ENCODE measurements at regions not wholly inside any gene's neighbourhood (a gene's known extent, or its start where the extent isn't known, plus 50 kb on each side); places are given as distances from the start of the nearest gene placed in this dataset.
"Not testable (repeated sequence)": the region's sequence is repeated elsewhere in the genome, so short reads cannot be mapped to it uniquely, and the experiment has no call there.

DNA sequence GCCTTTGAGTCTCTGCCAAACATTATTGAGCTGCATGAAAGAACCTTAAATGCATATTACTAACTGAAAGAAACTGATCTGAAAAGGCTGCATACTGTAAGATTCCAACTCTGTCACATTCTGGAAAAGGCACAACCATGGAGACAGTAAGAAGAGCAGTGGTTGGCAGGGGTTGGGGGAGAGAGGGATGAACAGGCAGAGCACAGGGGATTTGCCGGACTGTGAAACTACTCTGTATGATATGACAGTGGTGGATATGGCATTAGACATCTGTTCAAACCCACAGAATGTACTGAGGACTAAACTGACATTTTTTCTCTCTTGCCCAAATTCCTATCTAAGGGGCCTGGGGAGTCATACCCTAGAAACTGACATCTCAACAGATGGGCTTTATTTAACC lies 138.4 kb downstream of the KCNJ12 start:
- DNase-seq (ENCODE audit: low read depth in 3 of 3), result not testable (repeated sequence)

DNA sequence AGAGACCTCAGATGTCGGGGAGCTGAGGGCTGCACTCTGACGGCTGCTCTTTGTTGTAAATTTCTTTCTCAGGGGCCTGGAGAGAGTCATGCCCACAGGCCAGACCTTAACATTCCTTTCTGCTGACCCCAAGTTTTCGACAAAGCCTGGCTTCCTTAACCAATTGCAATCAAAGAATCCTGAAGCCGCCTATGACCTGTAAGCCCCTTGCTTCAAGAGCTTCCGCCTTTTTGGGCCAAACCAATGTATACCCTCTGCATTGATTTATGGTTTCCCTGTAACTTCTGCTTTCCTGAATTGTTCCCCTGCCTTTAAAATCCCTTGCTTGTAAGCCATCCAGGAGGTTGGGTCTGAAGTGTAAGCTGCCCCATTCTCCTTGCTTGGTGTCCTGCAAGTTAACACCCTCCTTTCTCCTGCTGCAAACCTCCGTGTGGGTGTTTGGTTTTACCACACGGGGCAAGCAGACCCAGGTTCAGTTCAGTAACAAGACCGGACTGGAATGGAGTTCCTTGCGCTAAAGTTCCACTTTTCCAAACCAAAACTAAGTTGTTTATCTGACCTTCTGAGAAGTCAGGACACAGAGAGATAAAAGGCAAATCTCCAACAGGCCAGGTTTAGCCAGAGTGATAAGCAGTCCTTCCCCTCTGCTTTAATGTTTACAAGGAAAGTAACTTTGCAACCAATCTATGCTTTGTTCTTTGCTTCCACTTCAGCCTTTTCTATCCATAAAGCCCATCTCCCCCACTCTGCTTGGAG lies 141.6 kb downstream of the KCNJ12 start:
- no peak for DNase-seq (ENCODE audit: low read depth in 3 of 3)

DNA sequence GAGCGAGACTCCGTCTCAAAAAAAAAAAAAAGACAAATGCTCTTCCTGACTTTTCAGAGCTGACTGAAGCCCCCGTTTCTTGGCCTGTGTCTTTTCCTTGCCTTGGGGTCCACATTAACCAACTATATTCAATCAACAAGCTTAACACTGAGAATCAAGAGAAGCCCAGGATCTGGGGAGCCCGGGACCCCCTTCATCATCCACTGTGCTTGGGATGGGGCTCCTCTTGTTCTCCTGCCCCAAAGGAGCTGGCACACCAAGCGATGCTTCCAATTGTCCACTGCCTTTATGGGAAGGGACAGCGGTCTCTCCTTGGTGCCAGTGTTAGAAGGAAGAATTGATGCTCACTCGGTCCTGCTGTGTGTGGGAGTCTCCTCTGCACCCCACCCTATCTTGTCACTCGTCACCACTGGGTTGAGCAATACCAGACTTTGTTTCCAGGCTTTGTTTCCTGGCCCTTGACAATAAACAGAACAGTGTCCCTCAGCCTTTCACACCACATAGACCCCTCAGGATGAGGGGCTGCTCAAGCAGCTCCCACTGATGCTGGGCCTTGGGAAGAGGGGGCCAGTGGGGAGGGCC lies 146.7 kb downstream of the KCNJ12 start:
- DNase-seq (ENCODE audit: low read depth in 3 of 3), result no peak

DNA sequence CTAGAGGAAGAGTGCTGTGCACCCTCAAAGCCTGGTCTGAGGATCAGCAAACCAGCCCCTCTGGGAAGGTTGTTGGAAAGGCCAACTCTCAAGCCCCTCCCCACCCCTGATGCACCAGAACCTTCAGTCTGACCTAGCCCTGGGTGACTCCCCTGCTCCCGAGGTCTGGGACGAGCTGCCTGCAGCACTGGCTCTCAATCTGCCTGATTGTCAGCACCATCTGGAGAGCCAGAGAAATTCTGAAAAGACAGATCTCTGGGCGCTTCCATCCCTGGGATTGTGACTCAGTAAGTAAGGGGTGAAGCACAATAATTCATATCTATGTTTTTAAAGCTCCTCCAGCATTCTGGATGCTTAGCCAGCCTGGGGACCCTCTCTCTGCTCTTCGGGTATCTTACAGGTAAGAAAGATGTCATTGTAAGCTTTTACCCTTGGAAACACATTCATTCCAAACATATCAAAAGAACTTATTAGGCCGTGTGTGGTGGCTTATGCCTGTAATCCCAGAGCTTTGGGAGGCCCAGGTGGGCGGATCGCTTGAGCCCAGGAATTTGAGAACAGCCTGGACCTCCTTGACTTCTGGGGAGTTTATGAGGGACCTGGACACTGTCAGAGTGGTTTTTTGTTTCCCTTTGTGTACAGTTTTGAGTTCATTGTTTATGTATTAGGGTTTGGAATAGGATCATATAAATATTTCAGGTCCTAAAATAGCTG lies 147.5 kb downstream of the KCNJ12 start:
- DNase-seq (ENCODE audit: low read depth in 3 of 3), result no peak

DNA sequence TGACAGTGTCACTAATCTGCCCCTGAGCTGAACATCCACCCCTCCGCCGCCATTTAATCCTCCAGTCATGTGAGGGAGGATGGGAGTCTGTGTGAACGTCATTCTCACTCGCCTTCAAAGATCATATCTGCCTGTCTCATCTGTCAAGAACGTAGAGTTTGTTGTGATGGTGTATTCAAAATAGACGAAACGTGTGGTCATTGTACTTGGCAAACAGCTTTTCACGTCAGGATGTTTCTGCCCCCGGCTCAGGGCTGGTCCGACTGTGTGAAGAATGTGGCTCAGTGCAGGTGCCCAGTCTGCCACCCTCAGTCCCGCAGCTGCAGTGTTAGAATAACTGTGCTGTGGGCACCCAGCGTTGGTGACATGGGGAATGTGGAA lies 148.0 kb downstream of the KCNJ12 start:
- no peak for DNase-seq (ENCODE audit: low read depth in 3 of 3)

DNA sequence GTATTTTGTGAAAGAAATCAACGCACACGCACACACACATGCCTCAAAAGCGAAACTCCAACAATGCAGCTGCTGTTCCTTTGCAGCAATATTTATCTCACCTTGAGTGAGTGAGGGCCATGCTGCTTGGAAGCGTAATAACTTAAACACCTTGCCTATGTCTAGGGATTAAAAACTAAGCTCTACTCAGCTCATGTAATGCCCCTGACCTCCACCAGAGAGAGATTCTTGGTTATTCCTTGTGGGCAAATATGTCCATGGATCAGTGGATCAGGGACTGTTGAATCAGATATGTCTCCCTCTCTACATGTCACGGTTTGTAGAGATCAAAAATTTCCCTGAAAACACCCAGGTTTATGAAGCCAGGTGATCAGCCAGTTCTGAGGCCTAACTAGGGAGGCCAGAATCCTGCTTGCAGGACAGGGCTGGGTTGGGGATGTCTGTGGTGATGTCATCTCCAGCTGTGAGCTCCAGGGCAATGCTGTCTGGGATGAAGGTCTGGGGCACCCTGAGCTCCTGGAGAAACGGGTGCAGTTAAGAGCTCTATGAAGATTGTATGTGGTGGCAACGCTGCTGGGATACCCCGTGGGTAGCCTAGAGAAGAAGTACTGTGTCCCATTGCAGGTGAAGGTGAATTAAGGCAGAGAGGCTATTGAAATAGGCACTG lies 149.4 kb downstream of the KCNJ12 start:
- DNase-seq (ENCODE audit: low read depth in 3 of 3), result no peak

DNA sequence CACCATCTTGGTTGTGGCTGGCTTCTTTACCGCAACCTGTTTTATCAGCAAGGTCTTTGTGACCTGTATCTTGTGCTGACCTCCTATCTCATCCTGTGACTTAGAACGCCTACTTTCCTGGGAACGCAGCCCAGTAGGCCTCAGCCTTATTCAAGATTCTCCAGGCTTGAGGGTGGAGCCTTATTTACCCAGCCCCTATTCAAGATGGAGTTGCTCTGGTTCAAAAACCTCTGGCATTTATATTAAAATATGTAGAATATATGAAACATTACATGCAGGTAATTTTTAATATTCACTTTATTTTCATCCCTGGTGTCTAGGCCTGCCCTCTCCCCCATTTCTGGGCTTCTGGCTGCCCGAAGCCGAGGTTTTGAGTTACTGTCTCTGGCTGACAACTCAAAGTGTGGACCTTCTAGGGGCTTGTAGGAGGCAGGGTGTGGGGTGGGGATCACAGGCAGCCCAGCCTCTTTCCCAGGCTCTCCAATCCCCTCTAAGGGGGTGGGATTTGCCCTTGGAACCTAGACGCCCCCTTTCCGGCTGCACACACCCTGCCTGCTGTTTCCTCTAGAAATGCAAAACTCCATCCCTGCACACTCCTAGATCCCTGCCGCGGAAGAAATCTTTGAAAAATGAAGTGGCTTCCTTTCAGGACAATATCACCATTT lies 152.0 kb downstream of the KCNJ12 start:
- no peak for DNase-seq (ENCODE audit: low read depth in 3 of 3)

DNA sequence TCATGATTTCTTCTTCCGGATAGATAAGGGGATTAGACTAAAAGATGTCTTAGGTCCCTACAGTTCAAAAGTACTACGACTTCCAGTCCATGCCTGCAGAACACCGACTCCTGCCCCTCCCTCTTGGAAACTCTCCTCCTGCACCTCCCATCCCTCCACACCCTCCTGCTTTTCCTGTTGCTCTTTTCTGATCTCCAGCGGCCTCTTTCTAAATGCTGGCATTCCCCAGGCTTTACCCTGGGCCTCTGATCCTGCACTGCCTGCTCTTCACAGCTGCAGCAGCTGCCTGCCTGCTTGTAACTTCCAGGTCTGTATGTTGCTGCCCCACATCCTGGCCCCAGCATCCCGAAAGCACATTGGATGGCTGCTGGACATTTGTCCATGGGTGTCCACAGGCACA lies 154.2 kb downstream of the KCNJ12 start:
- DNase-seq (ENCODE audit: low read depth in 3 of 3), result no peak

DNA sequence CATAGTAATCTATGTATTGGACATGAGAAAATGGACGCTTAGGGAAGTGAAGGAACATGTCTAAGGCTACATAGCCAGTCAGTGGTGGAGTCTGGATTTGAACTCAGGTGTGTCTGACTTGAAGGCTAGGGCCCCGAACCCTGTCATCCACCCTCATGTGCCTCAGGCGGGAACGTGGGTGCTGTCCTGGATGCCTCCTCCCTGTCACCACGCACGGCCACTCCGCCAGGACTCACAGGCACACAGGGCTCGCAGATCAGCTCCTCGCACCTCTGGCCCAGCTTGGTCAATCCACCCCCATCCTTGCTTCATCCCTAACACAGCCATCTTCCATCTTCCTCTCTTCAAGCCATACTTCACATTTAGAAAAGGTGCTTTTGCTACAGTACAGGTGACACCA lies 154.7 kb downstream of the KCNJ12 start:
- no peak for DNase-seq (ENCODE audit: low read depth in 3 of 3)

DNA sequence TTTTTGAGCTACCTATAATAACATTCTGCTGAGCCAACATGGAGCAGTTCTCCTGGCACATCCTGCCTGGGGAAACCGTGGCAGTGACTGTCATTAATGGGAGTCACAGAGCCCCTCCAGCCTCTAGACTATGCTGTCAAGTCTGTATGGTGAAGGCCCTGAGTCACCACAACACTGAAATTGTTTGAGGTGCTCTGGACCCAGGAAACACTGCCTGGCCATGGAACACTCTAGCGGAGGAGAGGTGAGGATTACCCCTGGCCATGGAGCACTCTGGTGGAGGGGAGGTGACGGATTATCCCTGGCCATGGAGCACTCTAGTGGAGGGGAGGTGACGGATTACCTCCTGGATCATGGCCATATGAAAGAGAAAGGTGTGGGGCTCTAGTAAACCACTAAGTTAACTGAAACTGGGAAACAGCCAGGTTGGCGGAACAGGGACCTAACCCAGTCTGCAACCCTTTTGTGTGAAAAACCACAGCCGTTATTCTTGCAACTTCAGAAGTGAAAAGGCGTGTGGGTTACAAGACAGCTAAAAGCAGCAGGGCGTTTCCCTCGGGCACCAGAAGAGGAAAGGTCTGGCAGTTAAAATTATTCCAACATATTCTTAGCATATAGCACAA lies 156.7 kb downstream of the KCNJ12 start:
- no peak for DNase-seq (ENCODE audit: low read depth in 3 of 3)

DNA sequence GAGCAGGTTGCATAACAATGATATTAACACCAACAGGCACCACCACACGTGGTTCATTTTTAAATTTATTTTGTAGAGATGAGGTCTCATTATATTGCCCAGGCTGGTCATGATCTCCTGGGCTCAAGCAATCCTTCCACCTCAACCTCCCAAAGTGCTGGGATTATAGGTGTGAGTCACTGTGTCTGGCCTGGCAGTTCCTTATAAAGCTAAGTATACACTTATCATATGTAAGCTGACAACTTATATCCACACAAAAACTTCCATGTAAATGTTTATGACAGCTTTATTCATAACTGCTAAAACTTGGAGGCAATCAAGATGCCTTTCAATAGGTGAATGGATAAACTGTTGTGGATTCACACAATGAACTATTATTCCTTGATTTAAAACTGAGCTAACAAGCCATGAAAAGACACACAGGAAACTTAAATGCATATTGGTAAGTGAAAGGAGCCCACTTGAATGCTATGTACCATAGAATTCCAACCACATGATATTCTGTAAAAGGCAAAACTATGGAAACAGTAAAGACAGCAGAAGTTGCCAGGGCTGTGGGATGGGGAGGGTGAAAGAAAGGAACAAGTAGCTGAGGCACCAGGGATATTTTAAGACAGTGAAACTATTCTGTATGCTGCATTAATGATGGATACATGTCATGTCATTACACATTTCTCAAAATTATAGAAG lies 156.5 kb upstream of the KCNJ18 start:
- DNase-seq (ENCODE audit: low read depth in 3 of 3), result no peak

DNA sequence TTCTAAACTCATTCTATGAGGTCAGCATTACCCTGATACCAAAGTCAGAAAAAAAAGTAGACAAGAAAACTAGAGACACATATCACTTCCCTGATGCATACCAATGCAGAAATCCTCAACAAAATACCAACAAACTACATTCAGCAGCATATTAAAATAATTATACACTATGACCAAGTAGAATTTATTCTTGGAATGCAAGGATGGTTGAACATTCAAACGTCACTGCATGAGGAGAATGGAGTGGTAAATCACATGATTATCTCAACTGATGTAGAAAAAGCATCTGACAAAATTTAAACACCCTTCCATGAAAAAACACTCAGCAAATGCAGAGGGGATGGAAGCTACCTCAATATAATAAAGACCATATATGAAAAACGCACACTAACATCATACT lies 155.0 kb upstream of the KCNJ18 start:
- no peak for DNase-seq (ENCODE audit: low read depth in 3 of 3)

DNA sequence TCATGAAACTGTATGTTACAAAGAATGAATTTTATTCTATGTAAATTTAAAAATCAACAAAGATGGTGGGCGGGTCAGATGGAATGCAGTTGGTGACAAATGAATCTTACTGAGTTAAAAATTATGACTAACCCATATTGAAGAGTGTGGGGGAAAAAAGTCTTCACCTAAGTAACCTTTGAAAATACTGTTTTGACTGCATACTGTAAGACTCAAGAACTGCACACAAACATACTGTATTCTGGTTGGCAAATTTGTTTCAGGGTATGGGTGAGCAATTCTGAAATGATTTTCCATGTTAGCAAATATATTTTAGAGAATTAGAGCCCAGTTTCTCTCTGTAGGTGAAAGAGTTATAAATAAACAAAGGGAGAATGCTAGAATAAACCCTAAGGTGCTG lies 153.7 kb upstream of the KCNJ18 start:
- no peak for DNase-seq (ENCODE audit: low read depth in 3 of 3)

DNA sequence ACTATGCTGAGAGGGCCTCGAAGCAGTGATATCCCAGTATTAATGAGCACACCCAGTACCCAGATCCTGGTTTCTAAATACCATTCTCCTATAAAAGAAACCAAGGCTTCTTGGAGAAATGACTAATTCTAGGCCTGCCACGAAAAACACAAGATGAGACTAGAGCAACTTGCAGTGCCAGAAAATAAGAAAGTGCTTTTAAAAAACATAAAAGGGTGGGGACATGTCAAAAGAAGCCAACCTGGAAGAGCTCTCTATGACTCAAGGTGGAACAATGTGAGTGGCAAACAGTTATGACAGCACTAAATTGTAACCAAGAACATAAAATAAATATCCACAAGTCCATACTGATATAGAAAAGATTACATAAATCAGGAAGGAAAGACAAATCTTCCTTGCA lies 153.2 kb upstream of the KCNJ18 start:
- DNase-seq (ENCODE audit: low read depth in 3 of 3), result no peak

DNA sequence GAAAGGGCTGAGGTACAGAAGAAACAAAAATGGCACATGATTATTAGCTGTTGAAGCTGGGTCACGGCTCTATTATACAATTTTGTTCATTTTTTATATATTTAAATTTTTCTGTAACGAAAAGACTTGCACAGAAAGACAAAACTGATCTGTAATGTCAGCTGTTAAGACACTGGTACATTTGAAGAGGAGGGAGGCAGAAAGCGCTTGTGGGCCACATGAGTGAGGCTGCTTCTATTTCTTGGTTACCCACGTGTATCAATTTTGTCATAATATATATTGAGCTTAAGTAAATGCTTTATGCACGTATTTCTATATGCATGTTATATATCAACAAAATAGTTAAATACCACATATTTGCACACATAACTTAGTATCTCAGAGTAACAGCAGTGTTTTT lies 151.8 kb upstream of the KCNJ18 start:
- DNase-seq (ENCODE audit: low read depth in 3 of 3), result no peak

DNA sequence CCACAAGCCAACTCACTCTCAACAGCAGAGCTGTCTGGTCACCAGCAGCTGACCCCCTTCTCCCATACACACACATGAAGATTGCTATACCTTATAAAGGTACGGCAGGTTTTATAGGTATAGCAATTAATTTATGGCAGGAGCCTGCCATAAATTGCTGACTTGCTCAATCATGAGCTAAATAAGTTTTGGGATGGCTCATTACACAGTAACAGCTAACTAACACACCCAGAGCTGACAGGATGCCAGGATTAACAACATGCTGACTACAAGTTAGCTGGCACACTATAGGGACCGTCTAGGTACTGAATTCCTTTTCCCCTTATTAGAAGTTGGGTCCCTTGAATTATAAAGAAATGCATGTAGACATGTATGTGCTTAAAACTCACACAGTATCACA lies 150.3 kb upstream of the KCNJ18 start:
- DNase-seq (ENCODE audit: low read depth in 3 of 3), result no peak

DNA sequence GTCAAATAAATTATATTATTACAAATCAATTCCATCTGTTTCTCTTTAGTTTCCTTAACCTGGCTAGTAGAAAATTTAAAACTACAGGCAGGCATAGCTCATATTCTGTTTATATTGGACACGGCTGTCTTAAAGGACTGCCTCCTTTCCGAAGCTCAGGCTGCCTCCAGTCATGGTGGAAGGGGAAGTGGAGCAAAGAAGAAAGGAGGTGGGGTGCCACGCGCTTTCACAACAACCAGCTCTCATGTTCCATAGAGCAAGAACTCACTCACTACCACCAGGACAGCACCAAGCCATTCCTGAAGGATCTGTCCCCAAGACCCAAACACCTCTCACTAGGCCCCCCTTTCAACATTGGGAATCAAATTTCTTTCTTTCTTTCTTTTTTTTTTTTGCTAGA lies 149.3 kb upstream of the KCNJ18 start:
- no peak for DNase-seq (ENCODE audit: low read depth in 3 of 3)

DNA sequence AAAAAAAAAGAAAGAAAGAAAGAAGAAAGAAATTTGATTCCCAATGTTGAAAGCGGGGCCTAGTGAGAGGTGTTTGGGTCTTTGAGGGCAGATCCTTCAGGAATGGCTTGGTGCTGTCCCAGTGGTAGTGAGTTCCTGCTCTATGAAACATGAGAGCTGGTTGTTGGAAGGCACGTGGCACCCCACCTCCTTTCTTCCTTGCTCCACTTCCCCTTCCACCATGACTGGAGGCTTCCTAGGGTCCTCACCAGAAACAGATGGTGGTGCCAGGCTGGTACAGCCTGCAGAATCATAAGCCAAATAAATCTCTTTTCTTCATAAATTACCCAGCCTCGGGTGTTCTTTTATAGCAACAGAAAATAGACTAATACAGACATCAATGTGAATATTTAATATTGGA lies 147.3 kb upstream of the KCNJ18 start:
- DNase-seq (ENCODE audit: low read depth in 3 of 3), result no peak

DNA sequence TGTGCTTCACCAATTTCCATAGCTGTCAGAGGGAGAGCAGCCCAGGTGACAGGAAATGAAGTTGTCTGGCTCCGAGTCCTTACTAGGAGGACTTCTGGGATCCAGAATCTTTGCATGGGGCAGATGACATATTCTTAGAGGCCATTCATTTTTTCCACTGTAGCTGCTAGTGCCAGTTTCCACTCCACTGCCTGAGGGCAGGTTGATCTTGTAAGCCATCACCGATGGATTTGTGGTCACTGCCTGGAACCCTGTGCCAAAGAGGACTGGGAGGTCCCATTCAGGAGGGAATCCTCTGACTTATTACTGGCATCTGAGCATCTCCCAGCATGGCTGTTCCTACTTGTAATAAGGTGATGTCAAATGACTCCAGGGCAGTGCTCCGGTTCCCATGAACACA lies 144.1 kb upstream of the KCNJ18 start:
- DNase-seq (ENCODE audit: low read depth in 3 of 3), result no peak

DNA sequence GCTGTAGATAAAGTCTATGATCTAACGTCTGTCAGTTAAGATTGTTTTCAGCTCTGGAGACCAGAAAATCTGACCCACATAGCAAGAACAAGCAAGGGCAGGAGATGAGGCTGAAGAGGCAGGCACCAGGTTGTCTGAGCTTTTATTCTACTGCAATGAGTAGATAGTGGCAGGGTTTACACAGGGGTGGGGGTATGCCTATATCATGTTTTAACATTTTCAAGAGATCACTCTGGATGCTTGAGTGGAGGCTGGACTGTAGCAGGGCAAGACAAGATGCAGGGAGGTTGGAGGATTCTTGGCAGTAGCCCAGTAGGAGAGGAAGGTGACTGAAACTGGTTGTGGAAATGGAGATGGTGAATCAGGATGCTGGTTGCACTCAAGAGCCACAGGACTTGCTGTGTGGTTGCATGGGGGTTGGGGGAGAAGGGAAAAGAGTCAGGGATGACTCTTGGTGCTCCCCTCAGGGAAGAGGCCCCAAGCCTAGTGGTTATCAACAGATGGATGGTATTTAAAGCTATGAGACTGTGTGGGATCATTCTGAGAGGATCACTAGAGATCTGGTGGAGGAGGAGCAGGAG lies 143.1 kb upstream of the KCNJ18 start:
- no peak for DNase-seq (ENCODE audit: low read depth in 3 of 3)

DNA sequence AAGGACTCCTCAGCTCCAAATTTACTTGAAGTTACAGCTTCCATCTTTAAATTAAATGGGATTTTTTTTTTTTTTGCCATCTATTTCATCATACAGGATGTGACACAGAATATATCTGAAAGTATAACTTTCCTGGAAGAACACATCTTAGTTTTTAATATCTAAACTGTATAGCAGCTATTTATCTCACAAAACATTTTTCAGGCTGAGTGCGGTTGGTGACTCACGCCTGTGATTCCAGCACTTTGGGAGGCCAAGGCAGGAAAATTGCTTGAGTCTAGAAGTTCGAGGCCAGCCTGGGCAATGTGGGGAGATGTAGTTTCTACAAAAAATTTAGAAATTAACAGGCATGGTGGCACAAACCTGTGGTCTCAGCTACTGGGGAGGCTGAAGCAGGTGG lies 142.3 kb upstream of the KCNJ18 start:
- DNase-seq (ENCODE audit: low read depth in 3 of 3), result not testable (repeated sequence)
